Right cardiac atrium (tissue), 5 donors: ENCODE measurements at regions not wholly inside any gene's neighbourhood (a gene's known extent, or its start where the extent isn't known, plus 50 kb on each side); places are given as distances from the start of the nearest gene placed in this dataset.

Experiments
- ATAC-seq, 2 donors: fragments of 200-7000 bp; cut with Tn5 transposase; one replicate each; pipeline versions ENCODE4 v1.8.0 to v1.9.1; 2020; ENCODE audit warnings: moderate library complexity in 2 of 2, mild to moderate bottlenecking in 1 of 2
- DNase-seq, 3 donors: peaks; one replicate each; pipeline ENCODE4 v3.0.0-alpha.2; 2020
- H3K27ac ChIP-seq: one replicate; pipeline ENCODE4 v1.5.1; 2013; ENCODE audit warnings: mild to moderate bottlenecking, low read length, control low read depth, moderate library complexity
- H3K27me3 ChIP-seq: one replicate; pipeline ENCODE4 v1.6.1; 2013; ENCODE audit not compliant: control insufficient read depth, insufficient read depth
- H3K4me1 ChIP-seq: one replicate; pipeline ENCODE4 v1.6.1; 2013; ENCODE audit warnings: low read length; ENCODE audit not compliant: control insufficient read depth, insufficient read depth
- H3K4me3 ChIP-seq: one replicate; pipeline ENCODE4 v1.5.1; 2013; ENCODE audit warnings: low read length, control low read depth
- H3K9me3 ChIP-seq: one replicate; pipeline ENCODE4 v1.6.1; 2013; ENCODE audit warnings: low read length; ENCODE audit not compliant: control insufficient read depth
- WGBS: extraction: QIAGEN DNeasy Blood & Tissue Kit; methylation state at CpG from one replicate; pipeline ENCODE4 v1.1.7; 2013; 5-methylcytosine and 5-hydroxymethylcytosine counted together
- intact Hi-C, 4 donors: fragments of 100-400 bp; cut with DNase I; formaldehyde crosslinking; loops; one replicate each; pipeline versions ENCODE4 v1.11.0 to v1.14.0; 2022 to 2023
- donor health status: healthy with polysubstance abuse.
- donor health status: DM: no; HTN: yes; CAD: no.
- donor health status: DM: no; HTN: no; CAD: no.
- donor health status: DM: no; HTN: yes; CAD: no; lungs with severe emphysema.
- donor health status: DM: yes; HTN: yes; CAD: no.

DNA sequence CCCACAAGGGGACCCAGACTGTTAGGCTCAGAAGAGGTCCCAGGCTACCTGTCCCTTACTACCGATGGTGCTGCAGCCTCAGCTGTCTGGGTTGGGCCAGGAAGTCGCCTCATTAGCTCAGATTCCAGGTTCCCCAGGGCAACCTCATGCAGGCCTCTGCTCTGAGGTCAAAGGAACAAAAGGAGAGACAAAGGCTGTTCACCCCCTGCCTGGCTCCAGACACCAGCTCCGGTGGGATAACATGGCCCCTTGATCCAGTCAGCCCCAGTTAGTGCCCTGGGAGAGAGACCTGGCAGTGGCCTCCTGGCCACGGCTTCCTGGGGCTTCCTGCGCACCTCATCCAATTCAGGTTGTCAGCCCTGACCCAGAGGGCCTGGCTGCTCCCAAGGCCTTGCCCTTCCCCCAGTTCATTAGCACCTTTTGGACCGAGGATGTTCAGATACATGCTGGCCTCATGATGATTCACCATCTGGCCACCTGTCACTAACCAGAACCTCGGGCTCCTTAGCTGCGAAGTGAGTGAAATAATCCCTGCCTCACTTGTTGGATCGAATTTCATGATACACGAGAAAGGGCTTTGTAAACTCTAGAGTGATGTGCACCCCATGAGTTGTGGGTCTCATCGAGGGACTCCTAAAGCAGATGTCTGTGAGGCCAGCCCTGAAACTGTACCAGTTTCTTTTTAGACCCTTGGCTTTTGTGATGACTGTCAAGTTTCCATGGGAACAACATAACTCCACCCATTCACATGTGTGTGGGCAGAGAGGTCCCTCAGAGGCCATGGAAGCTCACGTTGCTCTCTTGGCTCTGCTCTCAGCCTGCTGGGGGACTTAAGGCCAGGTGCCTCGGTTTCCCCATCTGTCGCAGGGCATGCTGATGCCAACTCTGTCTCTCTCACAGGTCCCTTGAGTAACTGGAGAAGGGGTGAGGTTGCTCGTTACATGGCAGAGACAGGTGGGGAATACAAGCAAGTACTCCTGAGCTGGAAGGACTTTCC lies 79.5 kb upstream of the PCBD1 start:
- Histone ChIP-seq H3K27me3 (no peaks in the 10 kb centered on the region), H3K4me1 (no peaks in the 10 kb centered on the region), H3K4me3 (no peak overlapping the region), H3K27ac (no peak overlapping the region), H3K9me3 (no peaks in the 10 kb centered on the region)
- WGBS, result 72% methylated on average over 15 of the region's 15 CpGs
- DNase-seq, result no peak
- ATAC-seq, result no peak
- intact Hi-C loops, result no loop called here

DNA sequence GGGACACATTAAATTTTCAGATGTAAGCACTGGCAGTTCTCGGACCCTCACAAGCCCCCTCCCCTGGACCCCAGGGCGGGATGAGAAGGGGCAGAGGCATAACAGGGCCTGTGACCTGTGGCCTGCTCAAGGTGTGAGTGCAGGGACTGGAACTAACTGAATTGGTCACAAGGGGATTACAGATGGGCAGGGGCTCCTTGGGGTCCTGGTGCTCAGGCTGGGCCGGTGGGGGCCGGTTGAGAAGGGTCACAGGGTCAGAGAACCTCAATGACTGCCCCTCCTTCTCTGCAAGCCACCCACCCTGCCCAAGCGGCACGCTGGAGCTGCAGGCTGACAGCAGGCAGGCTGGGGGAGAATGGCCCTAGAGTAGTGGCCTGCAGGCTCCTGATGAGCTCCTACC lies 80.8 kb upstream of the PCBD1 start:
- no peaks in the 10 kb centered on the region for H3K4me1 ChIP-seq
- DNase-seq, result no peak
- no peak overlapping the region for H3K27ac ChIP-seq
- H3K9me3 ChIP-seq, result no peaks in the 10 kb centered on the region
- no peak for ATAC-seq
- WGBS, result 81% methylated on average over 6 of the region's 6 CpGs
- intact Hi-C loops, result no loop called here
- no peaks in the 10 kb centered on the region for H3K27me3 ChIP-seq
- no peak overlapping the region for H3K4me3 ChIP-seq

DNA sequence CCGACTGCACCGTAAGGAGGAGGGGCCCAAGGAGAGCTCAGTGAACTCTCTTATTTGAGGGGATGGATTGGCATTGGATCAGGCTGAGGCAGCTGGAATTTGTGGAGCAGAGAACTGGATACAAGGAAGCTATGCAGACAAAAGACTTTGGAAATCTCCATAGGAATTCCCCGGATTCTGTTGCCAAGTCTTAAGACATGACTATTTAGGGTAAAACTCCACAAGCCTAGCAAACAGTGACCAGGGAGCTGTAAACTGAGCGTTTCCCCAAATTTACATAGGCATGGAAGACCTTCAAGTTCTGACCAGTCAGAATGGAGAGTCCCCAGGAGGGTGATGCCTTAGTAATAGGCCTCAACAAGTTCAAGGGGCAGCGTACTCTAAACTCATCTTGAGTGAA lies 82.5 kb upstream of the PCBD1 start:
- Histone ChIP-seq H3K4me3 (no peak overlapping the region), H3K9me3 (no peaks in the 10 kb centered on the region), H3K4me1 (no peaks in the 10 kb centered on the region), H3K27me3 (no peaks in the 10 kb centered on the region), H3K27ac (no peak overlapping the region)
- no peak for ATAC-seq
- no peak for DNase-seq
- intact Hi-C loops, result no loop called here
- WGBS, result 48% methylated on average over 5 of the region's 5 CpGs

DNA sequence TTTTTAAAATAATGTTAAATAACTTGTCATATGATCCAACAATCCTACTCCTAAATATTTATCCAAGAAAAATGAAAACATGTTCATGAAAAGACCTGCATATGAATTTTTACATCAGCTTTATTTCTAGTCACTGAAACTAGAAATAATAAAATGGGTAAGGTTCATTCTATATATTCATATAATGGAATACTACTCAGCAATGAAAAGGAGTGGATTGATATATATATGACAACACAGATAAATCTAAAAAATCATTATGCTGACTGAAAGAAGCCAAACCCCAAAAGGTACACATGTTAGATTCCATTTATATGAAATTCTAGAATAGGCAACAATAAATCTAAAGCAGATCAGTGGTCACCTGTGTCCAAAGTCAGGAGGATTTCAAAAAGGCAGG lies 84.9 kb upstream of the PCBD1 start:
- H3K4me1 ChIP-seq, result no peaks in the 10 kb centered on the region
- no peaks in the 10 kb centered on the region for H3K27me3 ChIP-seq
- ATAC-seq (no peak), DNase-seq (no peak)
- intact Hi-C loops, result no loop called here
- H3K9me3 ChIP-seq, result no peaks in the 10 kb centered on the region
- H3K4me3 ChIP-seq, result no peak overlapping the region
- no peak overlapping the region for H3K27ac ChIP-seq

- 41% methylated on average over 5 of the region's 5 CpGs for WGBS
- Histone ChIP-seq H3K9me3 (no peaks in the 10 kb centered on the region), H3K27ac (no peak overlapping the region), H3K27me3 (no peaks in the 10 kb centered on the region), H3K4me3 (no peak overlapping the region), H3K4me1 (no peaks in the 10 kb centered on the region)
- intact Hi-C loops, result no loop called here
- ATAC-seq, result no peak
- no peak for DNase-seq
Observed at GRCh38 chr10:70974351-70974901, 86.1 kb upstream of the PCBD1 start.

GRCh38 chr10:70974920-70975319 lies 86.6 kb upstream of the PCBD1 start:
- Histone ChIP-seq H3K4me1 (no peaks in the 10 kb centered on the region), H3K9me3 (no peaks in the 10 kb centered on the region), H3K4me3 (no peak overlapping the region), H3K27ac (no peak overlapping the region), H3K27me3 (no peaks in the 10 kb centered on the region)
- ATAC-seq, result no peak
- DNase-seq, result no peak
- intact Hi-C loops, result no loop called here
- WGBS, result 64% methylated on average over 7 of the region's 7 CpGs

- no peak for DNase-seq
- no peaks in the 10 kb centered on the region for H3K4me1 ChIP-seq
- no peak overlapping the region for H3K4me3 ChIP-seq
- H3K9me3 ChIP-seq, result no peaks in the 10 kb centered on the region
- no peak overlapping the region for H3K27ac ChIP-seq
- intact Hi-C loops, result no loop called here
- WGBS, result 90% methylated on average over 6 of the region's 6 CpGs
- H3K27me3 ChIP-seq, result no peaks in the 10 kb centered on the region
- no peak for ATAC-seq
Observed at GRCh38 chr10:70976063-70976695, 87.8 kb upstream of the PCBD1 start.

DNA sequence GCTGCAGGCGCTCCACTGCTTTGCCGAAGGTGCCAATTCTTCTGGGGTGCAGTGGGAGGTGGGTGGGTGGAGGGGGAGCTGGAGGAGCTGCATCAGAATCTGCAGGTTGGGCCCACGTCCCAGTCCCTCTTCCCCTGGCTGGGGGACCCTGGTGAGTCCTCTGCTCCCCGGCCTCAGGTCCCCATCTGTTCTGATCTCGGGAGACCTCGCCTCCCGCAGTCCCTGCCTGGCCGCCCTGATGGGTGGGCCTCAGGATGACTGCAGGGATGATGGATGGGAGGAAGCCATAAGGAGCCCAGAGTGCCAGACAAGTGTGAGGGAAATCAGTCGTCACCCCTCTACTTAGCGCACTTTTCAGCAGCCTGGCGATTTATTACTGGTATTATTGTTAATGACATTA lies 89.3 kb upstream of the PCBD1 start:
- intact Hi-C loops, result no loop called here
- Histone ChIP-seq H3K4me1 (no peaks in the 10 kb centered on the region), H3K9me3 (no peaks in the 10 kb centered on the region), H3K27ac (no peak overlapping the region), H3K4me3 (no peak overlapping the region), H3K27me3 (no peaks in the 10 kb centered on the region)
- 84% methylated on average over 11 of the region's 11 CpGs for WGBS
- ATAC-seq, result no peak
- DNase-seq, result no peak

DNA sequence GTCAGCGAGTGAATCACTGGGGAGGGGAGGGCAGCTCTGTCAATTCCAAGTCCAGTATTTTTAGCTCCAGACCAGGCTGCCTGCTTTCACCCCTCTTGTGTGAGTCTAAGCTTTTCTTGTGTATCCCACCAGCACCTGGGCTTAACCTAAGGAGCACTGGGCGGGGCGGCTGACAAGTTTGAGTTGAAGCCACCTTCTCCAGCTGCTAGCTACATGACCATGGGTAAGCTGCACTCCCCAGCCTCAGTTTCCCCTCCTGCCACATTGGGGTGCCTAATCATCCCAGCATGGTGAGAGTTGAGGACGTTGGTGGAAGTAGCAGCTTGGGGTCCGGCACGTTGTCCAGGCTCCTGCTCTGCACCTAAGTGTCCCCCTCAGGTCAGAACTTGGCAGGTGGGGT lies 89.8 kb upstream of the PCBD1 start:
- WGBS, result 87% methylated on average over 6 of the region's 6 CpGs
- DNase-seq (no peak), ATAC-seq (no peak)
- Histone ChIP-seq H3K4me3 (no peak overlapping the region), H3K4me1 (no peaks in the 10 kb centered on the region), H3K9me3 (no peaks in the 10 kb centered on the region), H3K27me3 (no peaks in the 10 kb centered on the region), H3K27ac (no peak overlapping the region)
- intact Hi-C loops, result no loop called here

GRCh38 chr10:70978816-70979480 lies 90.6 kb upstream of the PCBD1 start:
- DNase-seq (no peak), ATAC-seq (no peak)
- no peaks in the 10 kb centered on the region for H3K4me1 ChIP-seq
- intact Hi-C loops, result no loop called here
- H3K27ac ChIP-seq, result no peak overlapping the region
- 61% methylated on average over 8 of the region's 8 CpGs for WGBS
- H3K27me3 ChIP-seq, result no peaks in the 10 kb centered on the region
- no peak overlapping the region for H3K4me3 ChIP-seq
- no peaks in the 10 kb centered on the region for H3K9me3 ChIP-seq

- intact Hi-C loops, result no loop called here
- no peaks in the 10 kb centered on the region for H3K4me1 ChIP-seq
- H3K9me3 ChIP-seq, result no peaks in the 10 kb centered on the region
- H3K27ac ChIP-seq, result no peak overlapping the region
- no peak for ATAC-seq
- H3K27me3 ChIP-seq, result no peaks in the 10 kb centered on the region
- 89% methylated on average over 2 of the region's 2 CpGs for WGBS
- DNase-seq, result no peak
- H3K4me3 ChIP-seq, result no peak overlapping the region
Observed at GRCh38 chr10:70980687-70981086, 92.3 kb upstream of the PCBD1 start.
